Upper lobe of right lung (tissue), 1 donor: ENCODE measurements at regions not wholly inside any gene's neighbourhood (a gene's known extent, or its start where the extent isn't known, plus 50 kb on each side); places are given as distances from the start of the nearest gene placed in this dataset.

Source experiments
- ATAC-seq: fragments of 200-7000 bp; cut with Tn5 transposase; one replicate; pipeline ENCODE4 v1.9.1; 2020; ENCODE audit warnings: mild to moderate bottlenecking, moderate library complexity
- DNase-seq: peaks from one replicate; pipeline ENCODE4 v3.0.0-alpha.2; 2020
- H3K27ac ChIP-seq: fragments of 200-600 bp; one replicate; pipeline ENCODE4 v1.8.0; 2022
- H3K27me3 ChIP-seq: fragments of 200-600 bp; one replicate; pipeline ENCODE4 v1.8.0; 2022; ENCODE audit warnings: mild to moderate bottlenecking
- H3K36me3 ChIP-seq: fragments of 200-600 bp; one replicate; pipeline ENCODE4 v1.8.0; 2022
- H3K4me1 ChIP-seq: fragments of 200-600 bp; one replicate; pipeline ENCODE4 v1.8.0; 2022
- H3K4me3 ChIP-seq: fragments of 200-600 bp; one replicate; pipeline ENCODE4 v1.8.0; 2022; ENCODE audit warnings: mild to moderate bottlenecking
- H3K9me3 ChIP-seq: fragments of 200-600 bp; one replicate; pipeline ENCODE4 v1.8.0; 2022
- CTCF ChIP-seq: fragments of 200-600 bp; IDR thresholded peaks from one replicate; pipeline ENCODE4 v1.8.0; 2022; ENCODE audit warnings: antibody characterized with exemption
- intact Hi-C: fragments of 100-400 bp; cut with DNase I; formaldehyde crosslinking; loops from one replicate; pipeline ENCODE4 v1.11.0; 2022
- donor health status: DM: no; HTN: yes; CAD: no; lungs with severe emphysema.

- H3K4me1 ChIP-seq: no peaks in the 10 kb centered on the region
- DNase-seq (no peak), ATAC-seq (no peak)
- H3K36me3 ChIP-seq: no peaks in the 10 kb centered on the region
- intact Hi-C loops: no loop called here
- no peak overlapping the region for H3K4me3 ChIP-seq
- H3K27me3 ChIP-seq: no peaks in the 10 kb centered on the region
- no peak overlapping the region for H3K27ac ChIP-seq
- no peak for TF ChIP-seq CTCF
- H3K9me3 ChIP-seq: no peaks in the 10 kb centered on the region
These were observed 481.1 kb downstream of the SEMA3D start for GRCh38 chr7:84705706-84706105.

- Histone ChIP-seq H3K9me3 (no peaks in the 10 kb centered on the region), H3K27ac (no peak overlapping the region), H3K4me1 (no peaks in the 10 kb centered on the region), H3K27me3 (no peaks in the 10 kb centered on the region), H3K36me3 (no peaks in the 10 kb centered on the region), H3K4me3 (no peak overlapping the region)
- ATAC-seq (no peak), DNase-seq (no peak)
- intact Hi-C loops: no loop called here
- no peak for TF ChIP-seq CTCF
These were observed 481.8 kb downstream of the SEMA3D start for GRCh38 chr7:84705079-84705478.

- H3K9me3 ChIP-seq: no peaks in the 10 kb centered on the region
- H3K4me3 ChIP-seq: no peak overlapping the region
- intact Hi-C loops: no loop called here
- H3K27me3 ChIP-seq: no peaks in the 10 kb centered on the region
- H3K4me1 ChIP-seq: no peaks in the 10 kb centered on the region
- DNase-seq: no peak
- no peak for TF ChIP-seq CTCF
- ATAC-seq: no peak
- H3K27ac ChIP-seq: no peak overlapping the region
- no peaks in the 10 kb centered on the region for H3K36me3 ChIP-seq
These were observed 482.5 kb downstream of the SEMA3D start for GRCh38 chr7:84704380-84704779.

- H3K4me3 ChIP-seq: no peak overlapping the region
- H3K4me1 ChIP-seq: no peaks in the 10 kb centered on the region
- DNase-seq (no peak), ATAC-seq (no peak)
- H3K27ac ChIP-seq: no peak overlapping the region
- intact Hi-C loops: no loop called here
- TF ChIP-seq CTCF: no peak
- no peaks in the 10 kb centered on the region for H3K9me3 ChIP-seq
- no peaks in the 10 kb centered on the region for H3K27me3 ChIP-seq
- H3K36me3 ChIP-seq: no peaks in the 10 kb centered on the region
These were observed 485.1 kb downstream of the SEMA3D start for GRCh38 chr7:84701524-84702306.

- no peak overlapping the region for H3K4me3 ChIP-seq
- TF ChIP-seq CTCF: no peak
- no peaks in the 10 kb centered on the region for H3K36me3 ChIP-seq
- DNase-seq: no peak
- H3K4me1 ChIP-seq: no peaks in the 10 kb centered on the region
- ATAC-seq: no peak
- H3K9me3 ChIP-seq: no peaks in the 10 kb centered on the region
- intact Hi-C loops: no loop called here
- no peak overlapping the region for H3K27ac ChIP-seq
- no peaks in the 10 kb centered on the region for H3K27me3 ChIP-seq
These were observed 486.1 kb downstream of the SEMA3D start for GRCh38 chr7:84700563-84701370.
